GM18502 (cell line): ENCODE measurements at regions not wholly inside any gene's neighbourhood (a gene's known extent, or its start where the extent isn't known, plus 50 kb on each side); places are given as distances from the start of the nearest gene placed in this dataset.

Experiments
- ATAC-seq: cut with Tn5 transposase; IDR thresholded peaks from one replicate; pipeline ENCODE4 v1.9.1; 2021; ENCODE audit warnings: mild to moderate bottlenecking; ENCODE audit not compliant: unreplicated experiment, poor library complexity

DNA sequence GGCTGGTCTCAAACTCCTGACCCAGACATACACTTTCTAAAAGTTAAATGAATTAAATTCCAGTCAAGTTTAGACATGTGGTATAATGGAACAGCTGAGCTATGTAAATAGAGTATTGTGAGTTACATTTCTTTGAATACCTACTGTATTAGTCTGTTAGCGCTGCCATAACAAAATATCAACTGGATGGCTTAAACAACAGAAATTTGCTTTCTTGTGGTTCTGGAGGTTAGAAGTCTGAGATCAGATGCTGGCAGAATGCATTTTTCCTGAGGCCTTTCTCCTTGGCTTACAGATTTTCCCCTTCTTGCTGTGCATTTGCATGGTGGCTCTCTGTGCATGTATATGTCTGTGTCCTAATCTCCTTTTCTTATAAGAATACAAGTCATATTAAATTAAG is 101.5 kb upstream of the TGFBR2 start:
- ATAC-seq, result no peak

DNA sequence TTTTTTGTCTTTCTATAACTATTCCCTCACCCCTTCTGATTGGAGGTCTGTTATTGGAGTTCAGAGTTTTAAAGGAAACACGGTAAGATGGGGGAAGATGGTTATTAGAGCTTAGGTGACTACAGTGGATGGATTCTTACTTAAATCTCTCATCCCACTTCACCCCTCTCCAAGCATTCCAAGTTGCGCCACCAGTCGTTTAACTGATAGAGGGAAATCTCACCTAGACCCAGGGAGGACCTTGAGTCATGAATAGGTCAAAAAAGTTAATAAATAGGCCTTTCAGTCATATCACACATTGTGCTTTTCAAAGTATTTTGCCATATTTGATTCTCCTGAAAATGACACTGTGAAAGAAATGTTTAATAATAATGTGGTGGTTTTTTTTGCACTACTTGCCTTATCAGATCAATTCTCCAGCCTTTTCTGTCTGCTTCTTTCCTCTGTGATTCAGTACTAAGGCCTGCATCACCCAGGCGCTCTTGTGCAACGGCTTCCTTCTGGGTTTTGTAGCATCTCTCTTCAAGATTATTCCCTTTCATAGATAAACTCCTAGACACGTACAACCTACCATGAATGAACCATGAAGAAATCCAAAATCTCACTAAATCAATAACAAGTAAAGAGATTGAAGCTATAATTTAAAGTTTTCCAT is 100.4 kb upstream of the TGFBR2 start:
- no peak for ATAC-seq

DNA sequence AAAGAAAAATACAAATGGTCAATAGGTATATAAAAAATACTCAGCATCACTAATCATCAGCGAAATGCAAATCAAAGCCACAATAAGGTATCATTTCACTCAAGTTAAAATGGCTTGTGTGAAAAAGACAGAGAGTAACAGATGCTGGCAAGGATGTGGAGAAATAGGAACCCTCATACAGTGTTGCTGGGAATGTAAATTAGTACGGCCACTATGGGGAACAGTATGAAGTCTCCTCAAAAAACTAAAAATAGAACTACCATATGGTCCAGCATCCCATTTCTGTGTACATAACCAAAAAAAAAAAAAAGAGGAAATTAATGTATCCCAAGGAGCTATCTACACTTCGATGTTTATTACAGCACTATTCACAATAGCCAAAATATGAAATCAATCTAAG is 98.1 kb upstream of the TGFBR2 start:
- no peak for ATAC-seq

DNA sequence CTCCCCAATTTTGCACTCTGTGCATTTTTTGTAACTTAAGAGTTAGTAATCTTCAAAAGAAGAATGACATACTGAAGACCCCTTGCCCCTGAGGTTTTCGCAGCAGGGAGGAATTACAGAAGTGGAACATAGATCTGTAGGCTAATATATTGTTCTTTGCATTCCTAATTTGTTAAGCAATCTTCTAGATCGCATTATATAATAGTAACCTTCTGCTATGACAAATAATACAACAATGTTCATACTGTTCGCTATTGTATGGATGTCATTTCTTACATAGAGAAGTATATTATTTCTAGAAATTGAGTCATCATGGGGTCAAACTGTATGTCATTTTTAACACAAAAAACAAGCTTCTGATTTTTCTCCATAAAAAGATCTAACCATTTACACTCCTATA is 95.8 kb upstream of the TGFBR2 start:
- no peak for ATAC-seq

DNA sequence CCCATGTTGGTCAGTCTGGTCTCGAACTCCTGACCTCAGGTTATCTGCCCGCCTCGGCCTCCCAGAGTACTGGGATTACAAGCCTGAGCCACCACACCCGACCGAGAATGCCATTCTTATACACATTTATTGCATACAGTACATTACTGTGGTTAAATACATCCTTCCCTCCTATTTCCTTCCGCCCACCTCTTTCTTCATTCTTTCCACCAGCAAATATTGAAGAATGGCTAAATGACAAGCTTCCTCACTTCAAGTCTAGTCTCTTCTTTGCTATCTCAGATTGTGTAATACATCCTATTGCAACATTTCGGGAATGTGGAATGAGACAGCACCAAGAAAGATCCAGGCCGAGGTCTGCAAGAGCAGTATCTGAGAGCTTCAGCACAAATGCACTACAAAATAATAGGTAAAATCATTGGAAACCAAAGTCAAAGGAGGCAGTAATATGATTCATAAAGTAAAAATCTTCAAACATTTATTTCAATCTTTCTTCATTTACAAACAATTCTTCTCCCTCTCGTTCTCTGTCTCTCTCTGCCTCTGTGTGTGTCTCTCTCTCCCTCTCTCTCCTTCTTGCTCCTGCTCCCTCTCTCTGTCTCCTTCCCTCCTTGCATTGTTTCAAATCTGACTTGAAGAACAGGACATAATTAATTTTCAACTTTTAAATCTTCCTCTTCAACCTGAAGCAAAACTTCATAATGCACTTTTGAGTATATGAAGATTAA is 94.7 kb upstream of the TGFBR2 start:
- ATAC-seq, result no peak

DNA sequence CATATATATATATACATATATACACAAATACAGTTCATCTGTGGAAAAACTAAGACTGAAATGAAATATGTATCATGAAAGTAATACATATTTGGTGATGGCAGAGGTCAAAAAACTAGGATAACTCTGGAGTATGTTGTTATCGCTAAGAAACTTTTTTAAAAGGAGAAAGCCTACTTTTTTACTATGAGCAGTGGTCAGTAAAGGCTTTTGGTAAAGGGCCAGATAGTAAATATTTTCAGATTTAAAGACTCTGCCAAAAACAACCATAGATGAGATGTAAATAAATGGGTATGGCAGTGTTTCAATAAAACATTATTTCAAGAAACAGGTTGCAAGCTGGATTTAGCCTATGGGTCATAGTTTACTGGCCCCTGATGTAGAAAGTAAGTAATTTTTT is 93.8 kb upstream of the TGFBR2 start:
- ATAC-seq, result no peak

DNA sequence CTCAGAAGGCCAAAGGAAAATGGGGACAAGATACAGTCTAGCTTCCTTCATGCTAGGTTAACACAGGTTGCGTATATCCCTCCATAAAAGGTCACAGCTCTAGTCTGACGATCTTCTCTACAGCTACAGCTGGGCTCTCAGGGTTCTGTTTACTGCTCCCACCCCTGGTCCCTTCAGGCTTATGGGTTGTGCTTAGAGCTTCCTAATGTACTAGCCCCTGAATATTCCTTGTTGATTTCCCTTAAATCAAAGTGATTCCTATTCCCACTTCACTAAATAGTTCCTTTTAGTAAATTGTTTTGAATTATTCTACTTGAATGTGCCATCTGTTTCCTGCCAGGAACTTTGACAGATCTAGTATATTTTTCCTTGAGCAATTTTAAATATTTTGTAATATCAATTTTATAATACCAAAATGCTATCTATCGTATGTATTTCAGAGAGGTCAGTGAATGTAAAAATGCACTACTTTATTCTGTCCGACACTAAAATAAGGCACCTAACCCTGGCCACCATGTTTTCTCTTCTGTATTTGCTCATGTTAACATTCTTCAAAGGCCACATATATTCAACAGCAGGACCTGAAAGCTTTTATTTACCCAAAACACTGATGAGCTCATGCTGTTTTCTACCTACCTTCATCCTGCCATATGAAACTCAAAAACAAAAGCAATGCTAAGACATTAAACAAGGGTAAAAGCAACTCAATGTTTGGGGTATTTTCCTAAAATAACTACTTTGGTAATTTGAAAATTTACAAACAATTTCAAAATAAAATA is 92.8 kb upstream of the TGFBR2 start:
- no peak for ATAC-seq

DNA sequence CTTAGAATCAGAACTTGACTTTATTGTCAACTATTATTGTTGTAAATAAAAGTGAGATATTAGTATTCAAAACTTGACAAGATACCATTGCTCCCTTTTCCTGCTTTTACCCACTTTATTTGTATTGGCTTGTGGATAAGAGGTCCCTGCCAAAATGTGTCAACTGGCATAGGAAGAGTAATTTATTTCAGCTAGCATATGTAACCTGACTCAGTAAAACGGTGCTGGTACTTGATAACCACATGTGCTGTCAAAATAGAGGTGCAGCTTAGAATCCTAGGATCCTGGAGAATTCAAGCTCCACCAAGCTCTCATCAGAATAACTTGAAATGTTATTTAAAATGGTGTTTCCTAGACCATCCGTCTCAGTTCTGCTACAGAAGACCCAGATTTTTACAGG is 90.2 kb upstream of the TGFBR2 start:
- ATAC-seq, result no peak

DNA sequence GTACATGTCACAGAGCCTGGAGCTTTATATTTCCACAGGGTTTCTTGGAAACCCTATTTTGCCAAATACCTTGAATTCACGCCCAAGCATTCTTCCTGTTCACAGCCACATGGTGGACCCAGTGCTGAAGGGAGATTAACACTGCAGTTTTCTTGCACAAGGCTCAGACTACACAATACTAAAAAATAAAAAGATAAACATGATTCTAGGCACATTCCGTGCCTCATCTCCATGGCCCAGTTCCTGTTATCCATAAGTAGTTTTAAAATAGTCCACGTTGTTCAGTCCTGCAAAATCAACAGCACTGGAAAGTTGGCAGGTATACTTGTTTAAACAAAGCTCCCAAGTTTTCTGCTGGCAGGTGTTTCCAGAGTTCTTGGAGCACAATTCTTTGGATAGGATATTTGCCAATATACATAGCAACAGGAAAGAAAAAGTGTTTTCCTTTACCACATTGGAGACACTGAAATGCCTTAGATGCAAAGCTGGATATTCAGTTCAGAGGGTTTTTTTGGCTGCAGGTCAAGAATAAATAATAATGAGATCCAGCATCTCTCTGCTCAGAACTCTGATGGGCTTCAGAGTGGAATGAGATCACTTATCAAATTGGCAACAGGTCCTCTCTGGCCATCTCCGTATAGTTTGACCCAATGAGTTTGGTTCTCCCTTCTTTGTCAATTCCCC is 88.1 kb upstream of the TGFBR2 start:
- ATAC-seq, result no peak

DNA sequence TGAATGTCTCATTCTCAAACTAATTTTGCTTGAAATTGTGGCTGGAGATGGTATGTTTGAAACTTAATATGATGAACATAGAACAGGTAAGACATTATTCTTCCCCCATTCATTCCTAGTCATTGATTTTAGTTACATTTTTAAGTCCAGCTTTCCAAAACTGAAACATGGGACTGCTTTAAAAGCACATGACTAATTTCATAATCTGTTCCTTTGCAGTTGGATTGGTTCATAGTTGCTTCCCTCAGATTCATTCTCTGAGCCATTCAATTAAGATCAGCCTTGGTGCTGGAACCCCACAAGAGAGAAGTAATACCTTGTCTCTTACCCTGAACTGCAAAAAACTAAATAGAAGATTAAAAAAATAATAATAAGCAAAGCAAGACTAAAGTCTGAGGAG is 87.5 kb upstream of the TGFBR2 start:
- no peak for ATAC-seq

DNA sequence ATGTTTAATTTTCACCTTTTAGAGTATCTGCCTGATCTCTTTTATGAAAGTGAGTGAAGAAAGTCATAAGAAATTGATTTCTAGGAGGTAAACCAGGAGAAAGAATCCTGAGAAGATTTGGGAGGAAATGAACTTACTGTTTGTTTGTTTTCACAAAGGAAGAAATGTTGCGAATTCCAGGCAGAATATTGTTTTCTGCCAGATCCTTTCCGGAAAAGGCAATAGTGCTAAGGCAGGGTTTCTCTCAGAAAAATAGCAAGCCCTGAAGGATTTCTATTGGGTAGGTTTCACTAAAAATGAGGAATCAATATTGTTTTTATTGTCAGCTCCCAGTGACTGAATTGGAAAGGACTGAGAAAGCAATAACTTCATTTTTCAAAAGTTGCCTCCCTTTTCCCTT is 85.7 kb upstream of the TGFBR2 start:
- ATAC-seq, result no peak

DNA sequence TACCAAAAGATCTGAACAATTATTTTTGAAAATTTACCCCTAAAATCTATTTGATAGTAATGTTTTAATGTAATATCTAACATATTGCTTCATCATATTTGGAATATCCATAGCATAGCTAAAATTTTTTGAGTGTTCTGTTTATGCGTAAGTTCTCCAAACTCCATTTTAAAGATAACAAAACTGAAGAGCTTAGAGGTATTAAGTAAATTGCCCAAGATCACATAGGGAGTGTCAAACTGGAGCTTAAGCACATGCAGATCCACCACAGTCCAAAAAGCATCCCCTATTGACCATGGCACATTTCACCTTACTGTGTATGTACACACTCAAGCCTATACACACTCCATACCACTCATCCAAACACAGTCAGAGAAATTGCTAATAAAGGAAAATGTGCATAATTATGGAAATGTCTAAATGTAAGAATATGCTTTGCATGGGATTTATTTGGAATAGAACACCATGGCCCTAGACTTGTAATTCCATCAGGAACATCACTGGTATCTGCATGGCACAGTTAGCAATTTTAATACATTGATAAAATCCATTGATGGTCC is 85.2 kb upstream of the TGFBR2 start:
- no peak for ATAC-seq

DNA sequence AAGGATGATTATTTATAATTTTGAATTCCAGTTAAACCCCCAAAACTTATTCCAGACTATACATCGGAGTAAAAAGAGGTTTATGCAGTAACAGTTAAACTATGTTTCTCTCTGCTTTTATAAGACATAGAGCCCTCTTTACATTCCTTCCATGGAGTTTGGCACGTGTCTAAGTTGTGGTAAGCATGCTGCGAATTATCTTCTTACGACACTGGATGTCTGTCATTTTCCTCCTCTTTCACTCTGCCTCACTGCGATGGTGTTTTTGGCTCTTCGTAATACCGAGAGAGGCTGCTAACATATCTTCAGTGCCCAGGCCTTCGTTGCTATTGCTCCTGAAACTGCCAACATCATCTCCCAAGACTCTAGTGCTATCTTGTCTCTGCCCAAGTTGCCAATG is 83.9 kb upstream of the TGFBR2 start:
- no peak for ATAC-seq

DNA sequence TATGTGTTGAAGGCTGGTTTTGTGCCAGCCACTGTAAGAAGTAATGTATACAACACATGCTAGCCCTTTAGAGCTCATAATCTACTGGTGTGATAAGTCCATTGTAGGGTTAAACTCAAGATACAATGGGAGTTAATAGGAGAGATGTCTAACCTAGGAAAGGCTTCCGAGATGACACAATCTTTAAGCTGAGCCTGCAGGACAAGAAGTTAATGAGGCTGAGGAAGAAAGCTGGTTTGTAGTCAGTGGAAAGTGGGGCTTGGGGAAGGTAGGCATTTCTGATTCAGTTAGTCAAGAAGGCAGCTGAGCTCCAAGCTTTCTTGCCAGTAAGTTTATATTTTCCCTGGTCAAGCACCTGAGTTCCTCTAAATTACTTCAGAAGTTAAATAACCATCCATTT is 83.0 kb upstream of the TGFBR2 start:
- ATAC-seq, result no peak

DNA sequence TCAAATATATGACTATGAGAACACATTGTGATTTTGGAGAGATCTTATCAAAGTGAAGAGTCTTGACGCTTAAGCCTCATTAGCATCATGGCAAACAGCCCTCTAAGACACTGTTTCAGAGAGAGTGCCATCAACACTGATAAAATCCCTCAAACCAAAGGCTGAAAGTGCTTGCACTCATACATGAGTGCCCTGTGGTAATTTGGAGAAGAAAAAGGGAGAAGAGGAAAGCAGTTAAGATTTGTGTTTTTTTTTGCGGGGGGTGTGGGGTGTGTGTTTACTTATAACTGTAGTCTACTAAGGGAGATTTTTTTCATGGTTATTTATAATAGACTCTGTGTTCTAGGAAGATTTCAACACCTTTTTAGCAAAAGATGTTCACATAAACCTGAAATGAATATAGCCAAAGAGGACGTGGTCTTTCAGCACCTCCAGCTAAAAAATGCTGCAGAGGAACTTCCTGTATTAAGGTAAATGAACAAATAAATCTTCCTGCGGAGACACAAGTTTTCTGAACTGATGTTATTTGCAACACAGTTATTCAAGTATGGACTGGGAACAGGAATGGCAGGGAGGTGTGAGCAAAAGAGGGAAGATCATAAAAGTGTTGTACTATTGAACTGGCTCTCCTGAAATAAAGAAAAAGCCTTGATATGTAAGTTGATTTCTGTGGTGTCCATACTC is 81.9 kb upstream of the TGFBR2 start:
- ATAC-seq, result no peak

DNA sequence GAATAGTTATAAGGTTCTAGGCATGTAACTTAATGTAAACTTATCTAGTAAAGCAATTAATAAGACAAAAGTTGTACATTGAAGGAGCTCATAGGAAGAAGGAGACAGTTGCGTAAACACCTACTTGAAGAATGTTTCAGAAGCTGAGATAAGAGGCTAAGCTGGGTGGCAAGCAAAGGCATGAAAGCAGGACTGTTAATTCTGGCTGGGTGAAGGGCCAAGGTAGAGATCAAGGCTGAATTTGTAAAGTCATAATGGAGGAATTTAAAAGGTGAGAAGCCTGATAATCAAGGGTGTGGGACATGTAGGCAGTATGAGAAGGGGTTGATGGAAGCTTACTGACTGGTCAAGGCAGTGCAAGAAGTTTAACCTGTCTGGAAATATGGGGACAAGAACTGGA is 80.4 kb upstream of the TGFBR2 start:
- no peak for ATAC-seq

DNA sequence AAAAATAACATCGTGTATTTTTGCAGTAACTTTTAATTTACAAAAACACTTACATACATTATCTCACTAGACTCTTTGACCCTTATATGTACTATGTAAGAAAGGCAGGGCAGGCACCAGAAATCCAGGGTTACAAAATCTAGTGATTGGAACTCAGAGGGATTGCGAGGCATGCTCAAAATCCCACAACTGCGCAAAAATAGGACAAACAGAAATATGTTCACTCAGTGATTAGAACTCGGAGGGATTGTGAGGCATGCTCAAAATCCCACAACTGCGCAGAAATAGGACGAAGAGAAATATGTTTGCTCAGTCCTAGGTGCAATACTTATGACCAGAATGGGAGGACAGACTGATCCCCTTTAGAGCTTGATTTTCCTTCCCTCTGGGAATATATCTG is 79.2 kb upstream of the TGFBR2 start:
- ATAC-seq, result no peak

DNA sequence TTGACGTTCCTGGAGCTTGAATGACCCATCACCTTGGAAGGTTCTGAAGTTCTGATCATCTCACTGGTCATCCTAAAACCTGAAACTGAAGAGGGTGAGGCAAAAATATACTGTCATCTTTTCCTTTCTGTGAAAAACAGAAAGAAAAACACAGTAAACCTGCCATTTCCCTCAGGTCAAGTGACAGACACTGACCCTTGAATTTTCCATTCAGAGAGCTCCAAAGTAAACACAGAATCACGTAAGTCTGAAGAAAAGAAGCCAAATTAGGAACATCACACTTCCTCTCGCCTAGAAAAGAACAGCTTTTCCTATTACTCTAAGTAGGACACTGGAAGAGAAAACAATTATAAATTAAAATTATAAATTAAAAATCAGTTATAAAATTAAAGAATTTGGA is 78.7 kb upstream of the TGFBR2 start:
- ATAC-seq, result no peak

DNA sequence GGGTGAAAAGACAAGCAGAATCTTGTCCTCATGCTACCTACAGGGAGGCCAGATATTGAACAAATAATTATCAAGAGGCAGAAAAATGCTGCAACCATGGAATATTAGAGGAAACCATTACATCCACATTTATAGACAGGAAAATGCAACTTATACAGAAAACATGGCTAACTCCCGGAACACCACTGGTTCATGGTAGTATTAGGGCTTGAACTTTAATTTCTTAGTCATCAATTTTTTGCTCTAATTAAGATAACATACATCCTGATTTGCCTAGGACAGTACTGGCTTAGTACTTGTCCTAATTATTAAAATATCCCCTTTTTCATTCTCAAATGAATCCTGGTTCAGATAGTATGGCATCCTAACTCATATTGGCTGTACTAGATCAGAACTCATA is 76.3 kb upstream of the TGFBR2 start:
- no peak for ATAC-seq

DNA sequence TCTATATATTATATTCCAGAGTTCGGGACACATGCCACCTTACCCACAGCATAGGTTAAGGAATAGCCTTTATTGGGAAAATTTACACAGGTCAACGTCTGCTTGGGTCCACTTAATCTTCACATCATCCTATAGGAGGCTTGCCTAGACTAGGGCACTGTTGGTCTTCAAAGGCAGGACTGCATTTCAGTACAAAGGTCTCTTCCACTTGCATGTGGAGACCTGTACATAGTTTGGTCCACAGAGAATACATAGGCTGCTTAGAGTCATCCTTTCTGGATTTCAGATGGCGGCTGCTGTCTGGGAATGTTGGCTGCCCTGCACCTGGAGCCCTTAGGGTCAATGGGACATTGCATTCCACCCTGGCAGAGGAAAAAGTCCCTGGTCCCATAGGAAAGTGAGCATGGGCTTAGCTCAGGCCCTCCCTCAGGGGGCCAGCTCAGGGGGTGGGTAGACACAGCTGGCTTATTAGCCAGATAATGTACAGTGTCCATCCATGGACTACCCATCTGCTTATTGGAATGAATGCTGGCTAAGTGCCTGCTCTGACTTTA is 75.3 kb upstream of the TGFBR2 start:
- no peak for ATAC-seq
